ENCODE measurements at regions not wholly inside any gene's neighbourhood (a gene's known extent, or its start where the extent isn't known, plus 50 kb on each side); places are given as distances from the start of the nearest gene placed in this dataset.
"Not testable (repeated sequence)": the region's sequence is repeated elsewhere in the genome, so short reads cannot be mapped to it uniquely, and the experiment has no call there.

- no peak for DNase-seq (ENCODE audit: insufficient read length, low spot score, missing footprints)
- H3K27ac ChIP-seq (ENCODE audit: low read depth, low read length) = no peak overlapping the region
- peaks cover 34% of the 10 kb centered on the region for H3K4me1 ChIP-seq (ENCODE audit: insufficient read depth, low read length)
These were observed 218.0 kb downstream of the WNT5A start for GRCh38 chr3:55269096-55269495.

GRCh38 chr3:55267206-55267930, 219.7 kb downstream of the WNT5A start:
- H3K27me3 ChIP-seq (ENCODE audit: insufficient read depth, low read length) = no peaks in the 10 kb centered on the region
- H4K20me1 ChIP-seq (ENCODE audit: insufficient read depth, low read length) = no peaks in the 10 kb centered on the region
- H3K4me1 ChIP-seq (ENCODE audit: insufficient read depth, low read length) = peaks cover 34% of the 10 kb centered on the region
- no peaks in the 10 kb centered on the region for H3K79me2 ChIP-seq (ENCODE audit: insufficient read depth, low read length)
- H3K36me3 ChIP-seq (ENCODE audit: insufficient read depth, low read length) = no peaks in the 10 kb centered on the region
- H2AFZ ChIP-seq (ENCODE audit: low read length) = peak overlapping the region; percentile 33
- H3K27ac ChIP-seq (ENCODE audit: low read depth, low read length) = peak overlapping the region; percentile 86
- TF ChIP-seq, protein P1, sequence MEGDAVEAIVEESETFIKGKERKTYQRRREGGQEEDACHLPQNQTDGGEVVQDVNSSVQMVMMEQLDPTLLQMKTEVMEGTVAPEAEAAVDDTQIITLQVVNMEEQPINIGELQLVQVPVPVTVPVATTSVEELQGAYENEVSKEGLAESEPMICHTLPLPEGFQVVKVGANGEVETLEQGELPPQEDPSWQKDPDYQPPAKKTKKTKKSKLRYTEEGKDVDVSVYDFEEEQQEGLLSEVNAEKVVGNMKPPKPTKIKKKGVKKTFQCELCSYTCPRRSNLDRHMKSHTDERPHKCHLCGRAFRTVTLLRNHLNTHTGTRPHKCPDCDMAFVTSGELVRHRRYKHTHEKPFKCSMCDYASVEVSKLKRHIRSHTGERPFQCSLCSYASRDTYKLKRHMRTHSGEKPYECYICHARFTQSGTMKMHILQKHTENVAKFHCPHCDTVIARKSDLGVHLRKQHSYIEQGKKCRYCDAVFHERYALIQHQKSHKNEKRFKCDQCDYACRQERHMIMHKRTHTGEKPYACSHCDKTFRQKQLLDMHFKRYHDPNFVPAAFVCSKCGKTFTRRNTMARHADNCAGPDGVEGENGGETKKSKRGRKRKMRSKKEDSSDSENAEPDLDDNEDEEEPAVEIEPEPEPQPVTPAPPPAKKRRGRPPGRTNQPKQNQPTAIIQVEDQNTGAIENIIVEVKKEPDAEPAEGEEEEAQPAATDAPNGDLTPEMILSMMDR (IDR thresholded peaks at IDR 0.05; ENCODE audit: extremely low read depth, low read depth, low read length) = no peak
- DNase-seq (ENCODE audit: insufficient read length, low spot score, missing footprints) = peak; percentile 81
- H3K9me3 ChIP-seq (ENCODE audit: low read depth, low read length) = no peaks in the 10 kb centered on the region
- no peak overlapping the region for H3K4me3 ChIP-seq (ENCODE audit: insufficient read depth, low read length)
- H3K4me2 ChIP-seq (ENCODE audit: insufficient read depth, low read length) = peak overlapping the region; percentile 14

More at GRCh38 chr3:55269096-55269495, 218.0 kb downstream of the WNT5A start:
- no peaks in the 10 kb centered on the region for H3K36me3 ChIP-seq (ENCODE audit: insufficient read depth, low read length)
- TF ChIP-seq, protein P1 (IDR thresholded peaks at IDR 0.05; ENCODE audit: extremely low read depth, low read depth, low read length) = no peak
- H3K4me3 ChIP-seq (ENCODE audit: insufficient read depth, low read length) = no peak overlapping the region
- no peaks in the 10 kb centered on the region for H3K79me2 ChIP-seq (ENCODE audit: insufficient read depth, low read length)
- no peaks in the 10 kb centered on the region for H4K20me1 ChIP-seq (ENCODE audit: insufficient read depth, low read length)
- H3K27me3 ChIP-seq (ENCODE audit: insufficient read depth, low read length) = no peaks in the 10 kb centered on the region
- H3K4me2 ChIP-seq (ENCODE audit: insufficient read depth, low read length) = no peak overlapping the region
- no peak overlapping the region for H2AFZ ChIP-seq (ENCODE audit: low read length)
- H3K9me3 ChIP-seq (ENCODE audit: low read depth, low read length) = no peaks in the 10 kb centered on the region

- Histone ChIP-seq H3K27ac (ENCODE audit: low read depth, low read length) (no peak overlapping the region), H3K4me3 (ENCODE audit: insufficient read depth, low read length) (no peak overlapping the region), H3K9me3 (ENCODE audit: low read depth, low read length) (no peaks in the 10 kb centered on the region), H3K79me2 (ENCODE audit: insufficient read depth, low read length) (no peaks in the 10 kb centered on the region), H2AFZ (ENCODE audit: low read length) (no peak overlapping the region), H3K36me3 (ENCODE audit: insufficient read depth, low read length) (no peaks in the 10 kb centered on the region), H3K27me3 (ENCODE audit: insufficient read depth, low read length) (no peaks in the 10 kb centered on the region), H3K4me2 (ENCODE audit: insufficient read depth, low read length) (no peak overlapping the region), H4K20me1 (ENCODE audit: insufficient read depth, low read length) (no peaks in the 10 kb centered on the region), H3K4me1 (ENCODE audit: insufficient read depth, low read length) (peaks cover 29% of the 10 kb centered on the region)
- no peak for DNase-seq (ENCODE audit: insufficient read length, low spot score, missing footprints)
- TF ChIP-seq, protein P1 (IDR thresholded peaks at IDR 0.05; ENCODE audit: extremely low read depth, low read depth, low read length) = no peak
These were observed 222.2 kb downstream of the WNT5A start for GRCh38 chr3:55264919-55265318.

DNA sequence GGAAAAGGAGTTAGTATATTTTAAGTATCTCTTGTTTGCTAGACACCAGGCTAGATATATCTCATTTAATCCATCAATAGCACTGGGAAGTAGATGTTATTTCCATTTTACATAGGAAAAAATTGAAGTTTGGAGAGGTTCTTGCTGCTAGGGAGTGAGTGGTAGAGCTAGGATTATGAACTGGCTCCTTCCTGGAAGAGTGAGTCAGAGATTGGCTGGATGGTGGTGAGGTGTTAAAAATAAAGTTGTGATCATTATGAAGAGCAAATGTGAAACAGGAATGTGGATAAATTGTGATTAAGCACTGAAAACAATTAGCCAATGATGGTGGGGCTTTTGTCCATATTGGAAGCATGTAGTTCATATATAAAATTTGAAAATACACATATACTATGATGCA, 234.2 kb downstream of the WNT5A start:
- Histone ChIP-seq H3K4me1 (ENCODE audit: insufficient read depth, low read length) (no peaks in the 10 kb centered on the region), H3K4me2 (ENCODE audit: insufficient read depth, low read length) (no peak overlapping the region), H3K36me3 (ENCODE audit: insufficient read depth, low read length) (no peaks in the 10 kb centered on the region), H2AFZ (ENCODE audit: low read length) (no peak overlapping the region), H3K9me3 (ENCODE audit: low read depth, low read length) (no peaks in the 10 kb centered on the region), H4K20me1 (ENCODE audit: insufficient read depth, low read length) (no peaks in the 10 kb centered on the region), H3K27me3 (ENCODE audit: insufficient read depth, low read length) (no peaks in the 10 kb centered on the region), H3K79me2 (ENCODE audit: insufficient read depth, low read length) (no peaks in the 10 kb centered on the region), H3K4me3 (ENCODE audit: insufficient read depth, low read length) (no peak overlapping the region), H3K27ac (ENCODE audit: low read depth, low read length) (no peak overlapping the region)
- peak; percentile 56 for DNase-seq (ENCODE audit: insufficient read length, low spot score, missing footprints)
- TF ChIP-seq, protein P1 (IDR thresholded peaks at IDR 0.05; ENCODE audit: extremely low read depth, low read depth, low read length) = no peak

GRCh38 chr3:55249156-55249555, 237.9 kb downstream of the WNT5A start:
- not testable (repeated sequence) for H3K4me3 ChIP-seq (ENCODE audit: insufficient read depth, low read length); DNase-seq (ENCODE audit: insufficient read length, low spot score, missing footprints); H4K20me1 ChIP-seq (ENCODE audit: insufficient read depth, low read length); H3K9me3 ChIP-seq (ENCODE audit: low read depth, low read length); H3K27me3 ChIP-seq (ENCODE audit: insufficient read depth, low read length); H3K79me2 ChIP-seq (ENCODE audit: insufficient read depth, low read length); H3K36me3 ChIP-seq (ENCODE audit: insufficient read depth, low read length); H3K4me1 ChIP-seq (ENCODE audit: insufficient read depth, low read length); H3K4me2 ChIP-seq (ENCODE audit: insufficient read depth, low read length); H2AFZ ChIP-seq (ENCODE audit: low read length); H3K27ac ChIP-seq (ENCODE audit: low read depth, low read length)
